DOHH2 (cell line): ENCODE measurements at regions not wholly inside any gene's neighbourhood (a gene's known extent, or its start where the extent isn't known, plus 50 kb on each side); places are given as distances from the start of the nearest gene placed in this dataset.

Experiments
- CTCF ChIP-seq: fragments of 200-600 bp; sonication (generic); IDR thresholded peaks from one replicate; pipeline ENCODE4 v1.5.1; 2014; ENCODE audit warnings: antibody characterized with exemption, mild to moderate bottlenecking, low read depth, low read length; ENCODE audit not compliant: poor library complexity, severe bottlenecking
- EZH2phosphoT487 ChIP-seq: fragments of 200-600 bp; sonication (generic); IDR thresholded peaks from 2 replicates; pipeline ENCODE4 v1.6.1; 2017; ENCODE audit warnings: borderline replicate concordance, mild to moderate bottlenecking, antibody characterized with exemption, low read length, moderate library complexity, mixed read lengths

GRCh38 chr7:131019351-131019750 is 285.3 kb upstream of the KLF14 start:
- TF ChIP-seq CTCF (no peak), EZH2phosphoT487 (no peak)
